GM19238 (cell line): ENCODE measurements at regions not wholly inside any gene's neighbourhood (a gene's known extent, or its start where the extent isn't known, plus 50 kb on each side); places are given as distances from the start of the nearest gene placed in this dataset.
A peak's percentile ranks its signal among the peaks of the same experiment; 100 is the strongest.

Source experiments
- DNase-seq: peaks from one replicate; pipeline ENCODE4 v3.0.0; 2011; ENCODE audit warnings: low spot score; ENCODE audit not compliant: insufficient read length

GRCh38 chr5:125134216-125135081 is 388.0 kb upstream of the ZNF608 start:
- no peak for DNase-seq

GRCh38 chr5:125137535-125137934 is 391.1 kb upstream of the ZNF608 start:
- no peak for DNase-seq

DNA sequence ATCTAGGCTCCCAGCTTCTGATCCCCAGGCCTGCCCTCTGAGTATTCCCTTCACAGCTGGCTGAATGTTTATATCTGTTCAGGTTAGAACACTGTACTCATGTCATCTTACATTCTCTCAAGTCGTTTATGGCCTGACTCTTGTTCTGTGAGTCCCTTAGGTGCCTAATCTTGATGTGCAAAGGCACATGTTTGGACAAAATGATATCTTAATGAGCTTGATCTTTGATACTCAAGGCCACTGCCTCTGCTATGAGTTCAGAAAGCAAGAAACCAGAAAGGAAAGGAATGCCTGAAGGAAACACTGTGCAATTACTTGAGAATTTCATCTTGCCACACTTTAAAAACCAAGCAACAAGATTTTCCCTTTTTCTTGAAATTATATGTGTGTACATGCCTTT is 391.8 kb upstream of the ZNF608 start:
- no peak for DNase-seq

DNA sequence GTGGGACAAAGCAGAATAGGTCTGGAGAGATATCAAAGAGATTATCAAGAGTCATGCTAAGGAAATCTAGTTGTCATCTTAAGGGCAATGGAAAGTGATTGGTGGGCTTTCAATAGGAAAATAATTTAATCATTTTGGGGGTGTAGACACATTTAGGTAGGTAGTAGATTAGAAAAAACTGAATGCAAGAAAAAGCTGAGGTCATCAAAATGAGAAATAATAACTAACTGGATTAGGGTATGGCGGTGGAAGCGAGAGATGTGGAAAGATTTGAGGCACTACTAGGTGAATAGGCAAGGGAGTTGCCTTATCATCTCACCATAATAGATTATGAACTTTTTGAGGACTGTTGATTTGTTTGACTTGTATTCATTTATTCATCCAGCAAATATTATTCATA is 393.2 kb upstream of the ZNF608 start:
- DNase-seq, result no peak

DNA sequence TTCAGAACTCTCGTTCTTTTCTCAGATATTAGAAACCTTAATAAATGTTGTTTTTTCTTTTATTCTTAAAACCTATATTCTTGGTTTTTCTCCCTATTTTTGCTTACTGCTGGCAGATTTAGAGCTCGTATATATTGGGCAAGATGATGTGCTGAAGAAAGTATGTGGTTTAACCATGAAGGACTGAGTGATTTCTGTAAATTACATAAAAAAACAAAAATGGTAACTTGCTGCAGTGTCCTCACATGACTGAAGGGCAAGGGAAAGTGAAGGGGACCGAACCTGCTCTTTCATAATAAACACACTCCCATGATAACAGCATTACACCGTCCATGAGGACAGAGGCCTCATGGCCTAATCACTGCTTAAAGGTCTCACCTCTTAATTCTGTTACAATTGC is 393.8 kb upstream of the ZNF608 start:
- DNase-seq, result no peak

- no peak for DNase-seq
Measured at GRCh38 chr5:125140855-125141254, 394.4 kb upstream of the ZNF608 start.

GRCh38 chr5:125142458-125142857 is 396.0 kb upstream of the ZNF608 start:
- DNase-seq, result no peak

DNA sequence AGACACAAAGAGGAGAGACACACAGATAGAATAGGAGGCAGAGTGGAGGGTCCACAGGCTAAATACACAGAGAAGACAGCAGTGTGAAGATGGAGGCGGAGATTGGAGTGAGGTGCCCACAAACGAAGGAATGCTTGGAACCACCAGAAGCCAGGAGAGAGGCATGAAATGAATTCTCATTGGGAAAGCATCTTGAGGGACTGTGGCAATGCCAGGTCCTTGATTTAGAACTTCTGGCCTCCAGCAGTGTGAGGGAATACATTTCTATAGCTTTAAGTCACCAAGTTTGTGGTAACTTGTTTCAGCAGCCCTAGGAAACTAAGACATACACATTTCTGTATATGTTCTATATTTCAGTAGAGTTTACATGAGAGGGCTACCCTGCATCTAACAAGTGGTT is 396.6 kb upstream of the ZNF608 start:
- DNase-seq, result no peak

- no peak for DNase-seq
Measured at GRCh38 chr5:125148076-125148475, 401.6 kb upstream of the ZNF608 start.

DNA sequence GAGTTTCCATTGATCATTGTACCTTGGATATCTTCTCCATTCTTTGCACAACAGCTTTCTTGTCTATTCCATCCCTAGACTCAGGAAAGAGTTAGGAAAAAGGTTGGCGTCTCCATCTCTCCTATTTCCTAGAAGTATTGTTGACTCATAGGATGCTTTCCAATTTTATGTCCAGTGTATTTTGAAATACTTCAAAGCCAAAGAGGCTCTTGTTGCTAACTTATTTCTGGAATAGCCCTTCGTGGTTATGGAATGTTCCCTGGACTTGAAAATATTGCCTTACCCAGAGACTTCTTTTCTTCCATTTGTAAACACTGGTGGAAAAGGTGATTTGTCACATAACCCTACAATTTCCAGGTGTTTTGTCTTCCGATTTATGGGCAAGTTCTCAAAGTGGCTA is 402.3 kb upstream of the ZNF608 start:
- no peak for DNase-seq

DNA sequence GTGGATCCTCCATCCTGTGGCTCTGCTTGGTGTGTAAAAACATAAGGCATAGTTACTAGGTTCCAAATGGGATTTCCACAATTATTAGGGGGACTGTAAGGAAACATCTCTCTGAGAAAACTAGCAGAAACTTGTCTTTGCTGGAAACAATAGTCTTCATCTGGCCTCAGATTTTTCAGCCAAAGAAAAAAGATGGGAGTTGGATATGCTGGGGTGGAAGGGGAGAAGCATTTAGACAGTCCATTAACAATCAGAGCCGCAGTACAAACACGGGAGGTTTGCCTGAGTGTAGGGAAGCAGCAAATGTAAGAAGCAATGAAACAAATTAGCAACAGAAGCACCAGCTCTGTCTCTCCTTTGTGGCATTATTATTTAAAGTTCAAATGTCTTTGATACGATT is 402.7 kb upstream of the ZNF608 start:
- DNase-seq, result no peak

DNA sequence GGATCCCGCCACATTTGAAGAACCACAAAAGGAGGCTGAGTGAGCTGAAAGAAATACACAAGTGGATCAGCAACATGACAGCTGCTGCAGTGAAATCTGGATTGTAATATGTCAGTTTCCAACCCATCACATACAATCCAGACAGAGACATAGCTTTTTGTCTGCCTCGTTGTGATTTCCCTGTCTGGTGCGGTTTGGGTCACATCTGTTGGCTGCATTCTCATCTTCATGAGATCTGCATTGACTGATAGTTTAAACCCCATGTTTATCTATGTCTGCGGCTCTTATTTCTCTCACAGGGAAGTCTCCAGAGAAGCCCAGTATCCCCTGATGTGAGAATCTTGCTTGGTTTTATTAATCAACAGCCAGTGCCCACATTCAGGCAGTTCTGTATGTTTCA is 403.1 kb upstream of the ZNF608 start:
- DNase-seq, result no peak

GRCh38 chr5:125150041-125150669 is 403.7 kb upstream of the ZNF608 start:
- DNase-seq, result no peak

DNA sequence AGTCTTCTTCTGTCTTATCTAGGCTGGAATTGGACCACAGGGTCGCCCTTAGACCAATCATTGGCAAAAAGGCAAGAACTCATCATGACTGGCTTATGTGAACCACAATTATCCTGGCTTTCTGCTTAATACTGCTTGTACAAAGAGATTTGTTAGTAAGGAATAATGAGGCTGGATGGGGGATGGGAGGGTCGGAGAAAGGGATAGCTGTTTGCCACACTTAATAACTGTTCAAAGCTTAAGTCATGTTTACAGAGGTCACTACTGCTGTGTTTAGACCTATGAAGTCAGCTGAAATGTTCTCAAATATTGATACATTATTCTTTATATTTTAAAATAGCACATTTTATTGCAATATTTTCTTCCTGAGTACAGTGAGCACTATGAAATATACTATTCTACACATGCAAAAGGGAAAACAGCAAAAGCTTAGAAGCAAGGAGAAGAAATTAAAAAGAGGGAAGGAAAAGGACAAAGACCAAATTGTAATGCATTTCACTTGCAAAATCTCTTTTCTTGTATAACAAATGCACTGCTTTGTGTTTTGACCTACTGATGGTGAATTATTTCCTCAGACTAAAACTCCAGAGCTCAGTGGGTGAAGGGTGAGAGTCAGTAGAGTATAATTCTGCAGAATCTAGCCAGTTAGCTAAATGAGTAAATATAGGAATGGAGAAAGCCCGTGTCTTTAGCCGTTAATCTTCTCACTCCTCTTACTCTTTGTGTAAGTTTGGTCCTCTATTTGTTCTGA is 404.9 kb upstream of the ZNF608 start:
- no peak for DNase-seq

DNA sequence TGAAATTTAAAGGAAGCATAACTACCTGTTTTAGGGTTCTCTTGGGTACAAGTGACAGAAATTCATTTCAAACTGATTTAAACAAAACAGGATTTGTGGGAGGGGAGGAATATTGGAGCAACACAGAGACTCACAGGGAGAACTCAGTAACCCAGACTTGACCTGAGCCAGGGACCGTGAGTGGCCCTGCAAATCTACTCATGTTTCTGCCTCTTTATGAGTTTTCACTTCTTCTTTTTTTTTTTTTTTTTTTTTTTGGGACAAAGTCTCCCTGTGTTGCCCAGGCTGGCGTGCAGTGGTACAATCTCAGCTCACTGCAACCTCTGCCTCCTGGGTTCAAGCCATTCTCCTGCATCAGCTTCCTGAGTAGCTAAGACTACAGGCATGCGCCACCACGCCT is 405.6 kb upstream of the ZNF608 start:
- peak; percentile 7 for DNase-seq

DNA sequence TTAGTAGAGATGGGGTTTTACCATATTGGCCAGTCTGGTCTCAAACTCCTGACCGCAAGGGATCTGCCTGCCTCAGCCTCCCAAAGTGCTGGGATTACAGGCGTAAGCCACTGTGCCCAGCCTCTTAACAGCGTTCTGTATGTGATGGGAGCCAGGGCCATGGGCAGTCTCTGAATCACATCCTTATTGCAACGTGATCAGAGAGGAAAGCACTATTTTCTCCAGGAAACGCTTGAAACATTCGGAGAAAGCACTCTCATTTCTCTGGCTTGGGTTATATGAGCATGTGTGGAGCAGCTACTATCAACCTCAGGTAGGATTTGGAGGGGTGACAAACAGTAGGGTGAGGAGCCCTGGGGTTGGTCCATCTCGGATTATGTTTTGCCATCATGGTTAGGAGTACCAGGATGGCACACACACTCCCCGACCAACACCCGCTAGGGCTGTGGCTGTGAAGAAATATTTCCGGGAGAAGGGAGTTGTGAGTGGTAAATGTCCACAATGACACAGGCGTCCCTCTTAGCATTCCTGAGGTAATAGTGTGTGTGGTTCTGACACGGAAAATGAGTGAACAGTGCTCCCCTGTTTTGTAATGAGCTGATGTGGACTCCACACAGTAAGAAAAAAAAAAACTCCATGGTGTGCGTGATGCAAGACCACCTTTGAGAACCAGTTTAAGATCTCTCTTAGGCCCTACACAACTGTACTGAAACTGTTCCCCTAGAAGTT is 406.2 kb upstream of the ZNF608 start:
- no peak for DNase-seq

- no peak for DNase-seq
Measured at GRCh38 chr5:125153231-125153630, 406.8 kb upstream of the ZNF608 start.

GRCh38 chr5:125154301-125155110 is 408.1 kb upstream of the ZNF608 start:
- DNase-seq, result no peak

DNA sequence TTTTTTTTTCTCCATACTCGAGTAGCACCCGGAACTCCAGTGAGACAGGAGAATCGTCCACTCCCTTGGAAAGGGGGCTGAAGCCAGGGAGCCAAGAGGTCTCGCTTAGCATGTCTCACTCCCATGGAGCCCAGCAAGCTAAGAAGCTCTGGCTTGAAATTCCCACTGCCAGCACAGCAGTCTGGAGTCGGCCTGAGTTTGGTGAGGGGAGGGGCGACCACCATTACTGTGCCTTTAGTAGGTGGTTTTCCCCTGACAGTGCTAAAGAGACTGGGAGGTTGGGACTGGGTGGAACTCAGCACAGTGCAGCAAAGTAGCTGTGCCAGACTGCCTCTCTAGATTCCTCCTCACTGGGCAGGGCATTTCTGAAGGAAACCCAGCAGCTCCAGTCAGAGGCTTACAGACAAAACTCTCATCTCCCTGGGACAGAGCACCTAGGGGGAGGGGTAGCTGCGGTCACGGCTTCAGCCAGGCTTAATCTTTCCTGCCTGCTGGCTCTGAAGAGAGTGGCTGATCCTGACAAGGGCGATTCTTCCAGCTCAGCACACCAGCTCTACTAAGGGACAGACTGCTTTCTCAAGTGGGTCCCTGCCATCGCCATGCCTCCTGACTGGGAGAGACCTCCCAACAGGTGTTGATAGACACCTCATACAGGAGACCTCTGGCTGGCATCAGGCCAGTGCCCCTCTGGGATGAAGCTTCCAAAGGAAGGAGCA is 414.5 kb upstream of the ZNF608 start:
- DNase-seq, result no peak

GRCh38 chr5:125162714-125163113 is 416.3 kb upstream of the ZNF608 start:
- no peak for DNase-seq
